ENCODE measurements at regions not wholly inside any gene's neighbourhood (a gene's known extent, or its start where the extent isn't known, plus 50 kb on each side); places are given as distances from the start of the nearest gene placed in this dataset.

GRCh38 chr18:37937287-37937686 lies 371.7 kb upstream of the CELF4 start:
- DNase-seq (ENCODE audit: low read depth), result no peak

GRCh38 chr18:37935086-37935485 lies 369.5 kb upstream of the CELF4 start:
- DNase-seq (ENCODE audit: low read depth), result no peak

GRCh38 chr18:37930640-37931039 lies 365.0 kb upstream of the CELF4 start:
- no peak for DNase-seq (ENCODE audit: low read depth)

- no peak for DNase-seq (ENCODE audit: low read depth)
Observed at GRCh38 chr18:37922162-37922561, 356.6 kb upstream of the CELF4 start.

- DNase-seq (ENCODE audit: low read depth), result no peak
Observed at GRCh38 chr18:37920865-37921264, 355.3 kb upstream of the CELF4 start.

- DNase-seq (ENCODE audit: low read depth), result no peak
Observed at GRCh38 chr18:37913051-37913450, 347.5 kb upstream of the CELF4 start.

- no peak for DNase-seq (ENCODE audit: low read depth)
Observed at GRCh38 chr18:37902344-37902743, 336.7 kb upstream of the CELF4 start.

GRCh38 chr18:37900326-37900725 lies 334.7 kb upstream of the CELF4 start:
- DNase-seq (ENCODE audit: low read depth), result no peak

- DNase-seq (ENCODE audit: low read depth), result no peak
Observed at GRCh38 chr18:37889963-37890362, 324.4 kb upstream of the CELF4 start.

- no peak for DNase-seq (ENCODE audit: low read depth)
Observed at GRCh38 chr18:37874721-37875120, 309.1 kb upstream of the CELF4 start.

- DNase-seq (ENCODE audit: low read depth), result no peak
Observed at GRCh38 chr18:37873416-37873815, 307.8 kb upstream of the CELF4 start.

- no peak for DNase-seq (ENCODE audit: low read depth)
Observed at GRCh38 chr18:37872562-37872961, 307.0 kb upstream of the CELF4 start.

- DNase-seq (ENCODE audit: low read depth), result no peak
Observed at GRCh38 chr18:37871561-37871960, 306.0 kb upstream of the CELF4 start.

- DNase-seq (ENCODE audit: low read depth), result no peak
Observed at GRCh38 chr18:37869051-37869450, 303.5 kb upstream of the CELF4 start.

- DNase-seq (ENCODE audit: low read depth), result no peak
Observed at GRCh38 chr18:37864122-37864521, 298.5 kb upstream of the CELF4 start.

GRCh38 chr18:37861981-37862380 lies 296.4 kb upstream of the CELF4 start:
- DNase-seq (ENCODE audit: low read depth), result no peak

GRCh38 chr18:37854396-37854795 lies 288.8 kb upstream of the CELF4 start:
- DNase-seq (ENCODE audit: low read depth), result no peak

GRCh38 chr18:37853706-37854105 lies 288.1 kb upstream of the CELF4 start:
- DNase-seq (ENCODE audit: low read depth), result no peak

GRCh38 chr18:37852464-37852863 lies 286.9 kb upstream of the CELF4 start:
- DNase-seq (ENCODE audit: low read depth), result no peak

- DNase-seq (ENCODE audit: low read depth), result no peak
Observed at GRCh38 chr18:37847544-37847943, 281.9 kb upstream of the CELF4 start.

- DNase-seq (ENCODE audit: low read depth), result no peak
Observed at GRCh38 chr18:37846996-37847395, 281.4 kb upstream of the CELF4 start.

GRCh38 chr18:37845498-37845897 lies 279.9 kb upstream of the CELF4 start:
- DNase-seq (ENCODE audit: low read depth), result no peak

GRCh38 chr18:37844209-37844970 lies 278.8 kb upstream of the CELF4 start:
- no peak for DNase-seq (ENCODE audit: low read depth)

GRCh38 chr18:37838083-37838482 lies 272.5 kb upstream of the CELF4 start:
- DNase-seq (ENCODE audit: low read depth), result no peak

All from non-pigmented ciliary epithelial cell (primary cell).